Gastrocnemius medialis (tissue), 4 donors: ENCODE measurements at regions not wholly inside any gene's neighbourhood (a gene's known extent, or its start where the extent isn't known, plus 50 kb on each side); places are given as distances from the start of the nearest gene placed in this dataset.

Experiments
- ATAC-seq, 2 donors: fragments of 150-250 bp; one replicate each; pipeline ENCODE4 v1.9.1; 2016
- DNase-seq, 2 donors: peaks; one replicate each; pipeline ENCODE4 v3.0.0-alpha.2; 2019
- H3K27ac ChIP-seq, 4 donors: fragments of 200-600 bp; sonication (generic); 1 replicate in 1 of 4; 2 replicates in 3 of 4; pipeline ENCODE4 v1.5.1; 2016 to 2018; ENCODE audit warnings: mild to moderate bottlenecking in 2 of 4, moderate library complexity in 1 of 4
- H3K27me3 ChIP-seq, 3 donors: fragments of 200-600 bp; sonication (generic) in 2 of 3; 1 replicate in 1 of 3; 2 replicates in 2 of 3; pipeline versions ENCODE4 v1.5.1 to v1.6.0; 2016 to 2019; ENCODE audit warnings: mild to moderate bottlenecking in 1 of 3, moderate library complexity in 1 of 3
- H3K36me3 ChIP-seq, 2 donors: fragments of 200-600 bp; sonication (generic) in 1 of 2; one replicate each; pipeline ENCODE4 v1.5.1; 2017 to 2018
- H3K4me1 ChIP-seq, 2 donors: fragments of 200-600 bp; sonication (generic) in 1 of 2; one replicate each; pipeline ENCODE4 v1.5.1; 2016 to 2017; ENCODE audit warnings: mild to moderate bottlenecking in 2 of 2
- H3K4me3 ChIP-seq, 4 donors: fragments of 200-600 bp; sonication (generic) in 3 of 4; 1 replicate in 1 of 4; 2 replicates in 3 of 4; pipeline ENCODE4 v1.5.1; 2016 to 2019; ENCODE audit warnings: mild to moderate bottlenecking in 2 of 4
- H3K9me3 ChIP-seq, 3 donors: fragments of 200-600 bp; sonication (generic) in 2 of 3; 1 replicate in 1 of 3; 2 replicates in 2 of 3; pipeline ENCODE4 v1.5.1; 2016 to 2019
- CTCF ChIP-seq, 5 experiments: fragments of 450-650 bp in 3 of 5; fragments of 200-600 bp in 2 of 5; sonication (generic) in 2 of 5; IDR thresholded peaks in 4 of 5; conservative IDR thresholded peaks in 1 of 5; 1 replicate in 4 of 5; 2 replicates in 1 of 5; pipeline ENCODE4 v1.5.1; 2016 to 2019; ENCODE audit warnings: antibody characterized with exemption in 5 of 5, mild to moderate bottlenecking in 3 of 5, moderate library complexity in 3 of 5
- POLR2A ChIP-seq, 2 donors: fragments of 450-650 bp; IDR thresholded peaks; one replicate each; pipeline ENCODE4 v1.6.1; 2017; ENCODE audit warnings: antibody characterized with exemption in 2 of 2, mild to moderate bottlenecking in 2 of 2, moderate library complexity in 2 of 2
- in situ Hi-C, 4 donors: fragments of 200-750 bp; cut with MboI; loops; one replicate each; pipeline versions ENCODE4 v1.15.0 to v1.8.0; 2017; ENCODE audit warnings: low sequenced_read_pairs in 4 of 4
- intact Hi-C: fragments of 100-400 bp; cut with DNase I; formaldehyde crosslinking; loops from one replicate; pipeline ENCODE4 v1.15.1; 2023; ENCODE audit warnings: low total_unique reads

GRCh38 chr9:108017671-108018070 lies 528.1 kb upstream of the KLF4 start:
- Histone ChIP-seq H3K27ac (no peak overlapping the region), H3K27me3 (no peaks in the 10 kb centered on the region), H3K36me3 (no peaks in the 10 kb centered on the region), H3K9me3 (no peaks in the 10 kb centered on the region), H3K4me3 (no peak overlapping the region), H3K4me1 (no peaks in the 10 kb centered on the region)
- in situ Hi-C loops = no loop called here
- ATAC-seq = no peak
- DNase-seq = no peak
- no peak for TF ChIP-seq POLR2A (IDR thresholded peaks at IDR 0.05)
- no peak for TF ChIP-seq CTCF (IDR thresholded peaks at IDR 0.05 in 4 of 5, conservative IDR thresholded peaks at IDR 0.05 in 1 of 5)
- intact Hi-C loops = no loop called here

- H3K4me3 ChIP-seq = no peak overlapping the region
- in situ Hi-C loops = no loop called here
- TF ChIP-seq CTCF (IDR thresholded peaks at IDR 0.05 in 4 of 5, conservative IDR thresholded peaks at IDR 0.05 in 1 of 5) (no peak), POLR2A (IDR thresholded peaks at IDR 0.05) (no peak)
- DNase-seq (no peak), ATAC-seq (no peak)
- H3K27ac ChIP-seq = no peak overlapping the region
- no peaks in the 10 kb centered on the region for H3K9me3 ChIP-seq
- H3K4me1 ChIP-seq = no peaks in the 10 kb centered on the region
- intact Hi-C loops = no loop called here
- H3K27me3 ChIP-seq = no peaks in the 10 kb centered on the region
- H3K36me3 ChIP-seq = no peaks in the 10 kb centered on the region
Observed at GRCh38 chr9:108016446-108016845, 526.9 kb upstream of the KLF4 start.

- DNase-seq = no peak
- no peak overlapping the region for H3K27ac ChIP-seq
- ATAC-seq = no peak
- H3K27me3 ChIP-seq = no peaks in the 10 kb centered on the region
- no peaks in the 10 kb centered on the region for H3K4me1 ChIP-seq
- in situ Hi-C loops (no loop called here), intact Hi-C loops (no loop called here)
- TF ChIP-seq POLR2A (IDR thresholded peaks at IDR 0.05) (no peak), CTCF (IDR thresholded peaks at IDR 0.05 in 4 of 5, conservative IDR thresholded peaks at IDR 0.05 in 1 of 5) (no peak)
- H3K36me3 ChIP-seq = no peaks in the 10 kb centered on the region
- H3K4me3 ChIP-seq = no peak overlapping the region
- H3K9me3 ChIP-seq = no peaks in the 10 kb centered on the region
Observed at GRCh38 chr9:108015690-108016089, 526.1 kb upstream of the KLF4 start.

GRCh38 chr9:108014353-108014752 lies 524.8 kb upstream of the KLF4 start:
- no peaks in the 10 kb centered on the region for H3K9me3 ChIP-seq
- no peak for DNase-seq
- no peak overlapping the region for H3K4me3 ChIP-seq
- intact Hi-C loops (no loop called here), in situ Hi-C loops (no loop called here)
- no peaks in the 10 kb centered on the region for H3K27me3 ChIP-seq
- ATAC-seq = no peak
- TF ChIP-seq CTCF (IDR thresholded peaks at IDR 0.05 in 4 of 5, conservative IDR thresholded peaks at IDR 0.05 in 1 of 5) (no peak), POLR2A (IDR thresholded peaks at IDR 0.05) (no peak)
- H3K4me1 ChIP-seq = no peaks in the 10 kb centered on the region
- H3K27ac ChIP-seq = no peak overlapping the region
- no peaks in the 10 kb centered on the region for H3K36me3 ChIP-seq

GRCh38 chr9:108012886-108013665 lies 523.5 kb upstream of the KLF4 start:
- DNase-seq (no peak), ATAC-seq (no peak)
- H3K4me1 ChIP-seq = no peaks in the 10 kb centered on the region
- H3K27me3 ChIP-seq = no peaks in the 10 kb centered on the region
- H3K36me3 ChIP-seq = no peaks in the 10 kb centered on the region
- in situ Hi-C loops (no loop called here), intact Hi-C loops (no loop called here)
- no peak overlapping the region for H3K27ac ChIP-seq
- no peak for TF ChIP-seq CTCF (IDR thresholded peaks at IDR 0.05 in 4 of 5, conservative IDR thresholded peaks at IDR 0.05 in 1 of 5)
- TF ChIP-seq POLR2A (IDR thresholded peaks at IDR 0.05) = no peak
- no peak overlapping the region for H3K4me3 ChIP-seq
- H3K9me3 ChIP-seq = no peaks in the 10 kb centered on the region
